Keratinocyte (primary cell): ENCODE measurements at regions not wholly inside any gene's neighbourhood (a gene's known extent, or its start where the extent isn't known, plus 50 kb on each side); places are given as distances from the start of the nearest gene placed in this dataset.

Experiments
- DNase-seq: peaks from one replicate; pipeline ENCODE4 v3.0.0-alpha.2; 2011; ENCODE audit warnings: low read depth, missing footprints, low spot score
- FAIRE-seq: peaks from 2 replicates; lab custom pipeline; 2011; peaks lifted over from hg19 to GRCh38; lab: Jason Lieb, UNC
- H2AFZ ChIP-seq: 2 replicates; pipeline ENCODE4 v1.6.0; 2012; ENCODE audit warnings: low read length, control low read depth, inconsistent platforms; ENCODE audit not compliant: control insufficient read depth
- H3K27ac ChIP-seq: 2 replicates; pipeline ENCODE4 v1.5.1; 2011; ENCODE audit warnings: low read length; ENCODE audit not compliant: control insufficient read depth, insufficient read depth
- H3K27me3 ChIP-seq: 3 replicates; pipeline ENCODE4 v1.6.0; 2011; ENCODE audit warnings: low read length; ENCODE audit not compliant: control insufficient read depth, insufficient read depth; ENCODE audit errors: extremely low read depth
- H3K36me3 ChIP-seq, 2 experiments: 2 replicates in 1 of 2; 3 replicates in 1 of 2; pipeline ENCODE4 v1.5.1; 2011; ENCODE audit warnings: low read length in 2 of 2, mild to moderate bottlenecking in 1 of 2; ENCODE audit not compliant: control insufficient read depth in 2 of 2, insufficient read depth in 2 of 2; ENCODE audit errors: extremely low read depth in 1 of 2
- H3K4me1 ChIP-seq: 3 replicates; pipeline ENCODE4 v1.5.1; 2011; ENCODE audit warnings: low read length; ENCODE audit not compliant: control insufficient read depth, insufficient read depth; ENCODE audit errors: extremely low read depth
- H3K4me2 ChIP-seq: 3 replicates; pipeline ENCODE4 v1.6.0; 2011; ENCODE audit warnings: low read depth, low read length; ENCODE audit not compliant: control insufficient read depth, insufficient read depth; ENCODE audit errors: extremely low read depth
- H3K4me3 ChIP-seq, 3 experiments: fragments of 200-600 bp in 1 of 3; sonication (generic) in 1 of 3; 2 replicates in 2 of 3; 3 replicates in 1 of 3; pipeline ENCODE4 v1.5.1; 2011 to 2016; ENCODE audit warnings: low read length in 3 of 3, mild to moderate bottlenecking in 3 of 3, control low read depth in 2 of 3, inconsistent platforms in 1 of 3, low read depth in 1 of 3, mixed read lengths in 1 of 3, mixed run types in 1 of 3, moderate library complexity in 1 of 3; ENCODE audit not compliant: control insufficient read depth in 2 of 3, insufficient read depth in 2 of 3; ENCODE audit errors: extremely low read depth in 1 of 3
- H3K79me2 ChIP-seq: 2 replicates; pipeline ENCODE4 v1.6.0; 2012; ENCODE audit warnings: low read length; ENCODE audit not compliant: control insufficient read depth, insufficient read depth
- H3K9ac ChIP-seq: 3 replicates; pipeline ENCODE4 v1.6.0; 2011; ENCODE audit warnings: low read length; ENCODE audit not compliant: control insufficient read depth, insufficient read depth; ENCODE audit errors: extremely low read depth
- H3K9me1 ChIP-seq: 3 replicates; pipeline ENCODE4 v1.6.0; 2011; ENCODE audit warnings: low read length; ENCODE audit not compliant: control insufficient read depth, insufficient read depth; ENCODE audit errors: extremely low read depth
- H3K9me3 ChIP-seq: 2 replicates; pipeline ENCODE4 v1.5.1; 2012; ENCODE audit warnings: low read depth, low read length; ENCODE audit not compliant: control insufficient read depth
- H4K20me1 ChIP-seq: 3 replicates; pipeline ENCODE4 v1.6.0; 2011; ENCODE audit warnings: low read length; ENCODE audit not compliant: control insufficient read depth, insufficient read depth; ENCODE audit errors: extremely low read depth
- CTCF ChIP-seq, 3 experiments: IDR thresholded peaks in 1 of 3; conservative IDR thresholded peaks in 1 of 3; optimal IDR thresholded peaks in 1 of 3; 2 replicates in 2 of 3; 3 replicates in 1 of 3; pipeline versions ENCODE3 to v1.5.1; 2011; ENCODE audit warnings: low read length in 3 of 3, mild to moderate bottlenecking in 3 of 3, moderate library complexity in 2 of 3, control low read depth in 1 of 3, inconsistent platforms in 1 of 3; ENCODE audit not compliant: insufficient read depth in 2 of 3; ENCODE audit errors: extremely low read depth in 1 of 3
- EZH2 ChIP-seq: IDR thresholded peaks from one replicate; pipeline ENCODE4 v1.6.1; 2012; ENCODE audit warnings: inconsistent platforms, mild to moderate bottlenecking, low read length, moderate library complexity
- dilution Hi-C: fragments of 300-500 bp; cut with MboI; formaldehyde crosslinking; loops from one replicate; pipeline ENCODE4 v1.7.0; 2020; ENCODE audit warnings: low sequenced_read_pairs; ENCODE audit not compliant: extremely low pct_ligation_motif_present

- Histone ChIP-seq H4K20me1 (no peaks in the 10 kb centered on the region), H2AFZ (no peak overlapping the region), H3K9me3 (no peaks in the 10 kb centered on the region), H3K4me3 (no peak overlapping the region), H3K9me1 (no peaks in the 10 kb centered on the region), H3K27ac (no peak overlapping the region), H3K4me2 (no peak overlapping the region), H3K4me1 (peaks cover under 1% of the 10 kb centered on the region), H3K36me3 (no peaks in the 10 kb centered on the region), H3K27me3 (no peaks in the 10 kb centered on the region), H3K79me2 (no peaks in the 10 kb centered on the region), H3K9ac (no peak overlapping the region)
- FAIRE-seq (no peak), DNase-seq (no peak)
- dilution Hi-C loops = no loop called here
- TF ChIP-seq EZH2 (no peak), CTCF (optimal IDR thresholded peaks at IDR 0.05 in 1 of 3, IDR thresholded peaks at IDR 0.05 in 1 of 3, conservative IDR thresholded peaks at IDR 0.05 in 1 of 3; ENCODE audit: extremely low read depth in 1 of 3, insufficient read depth in 2 of 3, low read length in 3 of 3) (no peak)
Observed at GRCh38 chr5:74535926-74536325, 104.6 kb downstream of the ENC1 start.

- H3K9ac ChIP-seq = no peak overlapping the region
- no peak overlapping the region for H3K4me2 ChIP-seq
- FAIRE-seq (no peak), DNase-seq (no peak)
- no peaks in the 10 kb centered on the region for H3K9me3 ChIP-seq
- H3K9me1 ChIP-seq = no peaks in the 10 kb centered on the region
- dilution Hi-C loops = no loop called here
- no peaks in the 10 kb centered on the region for H3K79me2 ChIP-seq
- H3K36me3 ChIP-seq = no peaks in the 10 kb centered on the region
- no peaks in the 10 kb centered on the region for H3K4me1 ChIP-seq
- H3K4me3 ChIP-seq = no peak overlapping the region
- H2AFZ ChIP-seq = no peak overlapping the region
- no peaks in the 10 kb centered on the region for H3K27me3 ChIP-seq
- H3K27ac ChIP-seq = no peak overlapping the region
- no peaks in the 10 kb centered on the region for H4K20me1 ChIP-seq
- TF ChIP-seq EZH2 (no peak), CTCF (optimal IDR thresholded peaks at IDR 0.05 in 1 of 3, IDR thresholded peaks at IDR 0.05 in 1 of 3, conservative IDR thresholded peaks at IDR 0.05 in 1 of 3; ENCODE audit: extremely low read depth in 1 of 3, insufficient read depth in 2 of 3, low read length in 3 of 3) (no peak)
Observed at GRCh38 chr5:74534397-74535129, 106.0 kb downstream of the ENC1 start.
